Endothelial cell of umbilical vein (primary cell): ENCODE measurements at regions not wholly inside any gene's neighbourhood (a gene's known extent, or its start where the extent isn't known, plus 50 kb on each side); places are given as distances from the start of the nearest gene placed in this dataset.

ENCODE experiments used
- BruUV-seq: library from RNA; stranded (reverse); fragments of 400-500 nt; replicated peaks from 2 replicates; lab custom pipeline; 2021; lab: Mats Ljungman, UMichigan
- CTCF ChIA-PET: fragments of 300-600, 350-600 bp; sonication (Branson Sonifier 250); formaldehyde crosslinking; loops from one replicate; lab custom pipeline; 2021; ENCODE audit warnings: antibody characterized with exemption, inconsistent platforms; lab: Charles Lee
- POLR2A ChIA-PET: fragments of 300-600, 350-600 bp; sonication (Branson Sonifier 250); formaldehyde crosslinking; loops from one replicate; lab custom pipeline; 2021; ENCODE audit warnings: antibody characterized with exemption, inconsistent platforms; lab: Charles Lee
- DNase-seq: peaks from one replicate; pipeline ENCODE4 v3.0.0-alpha.2; 2011; ENCODE audit warnings: low read depth, low spot score
- FAIRE-seq: peaks from 2 replicates; lab custom pipeline; 2011; peaks lifted over from hg19 to GRCh38; lab: Jason Lieb, UNC
- H2AFZ ChIP-seq: 2 replicates; pipeline ENCODE4 v1.6.0; 2012; ENCODE audit warnings: low read depth, low read length, control low read depth, inconsistent platforms
- H3K27ac ChIP-seq: 2 replicates; pipeline ENCODE4 v1.5.1; 2011; ENCODE audit warnings: low read depth, mild to moderate bottlenecking, control low read depth, low read length, moderate library complexity; ENCODE audit not compliant: insufficient read depth
- H3K27me3 ChIP-seq, 2 experiments: 2 replicates each; pipeline versions ENCODE4 v1.6.0 to v1.6.1; 2011; ENCODE audit warnings: low read length in 2 of 2, mixed read lengths in 1 of 2; ENCODE audit not compliant: control insufficient read depth in 2 of 2, insufficient read depth in 2 of 2
- H3K36me3 ChIP-seq, 2 experiments: 2 replicates in 1 of 2; 3 replicates in 1 of 2; pipeline ENCODE4 v1.5.1; 2011; ENCODE audit warnings: low read length in 2 of 2, mild to moderate bottlenecking in 1 of 2, moderate library complexity in 1 of 2; ENCODE audit not compliant: control insufficient read depth in 2 of 2, insufficient read depth in 2 of 2; ENCODE audit errors: extremely low read depth in 1 of 2
- H3K4me1 ChIP-seq: 3 replicates; pipeline ENCODE4 v1.5.1; 2011; ENCODE audit warnings: mild to moderate bottlenecking, low read length; ENCODE audit not compliant: control insufficient read depth, insufficient read depth; ENCODE audit errors: extremely low read depth
- H3K4me2 ChIP-seq: 2 replicates; pipeline ENCODE4 v1.6.1; 2011; ENCODE audit warnings: low read length, control low read depth, mixed read lengths; ENCODE audit not compliant: insufficient read depth
- H3K4me3 ChIP-seq, 3 experiments: fragments of 200-600 bp in 1 of 3; sonication (generic), shearing (Covaris generic) in 1 of 3; replicated peaks in 1 of 3; 2 replicates each; pipeline ENCODE4 v1.5.1; 2011 to 2016; ENCODE audit warnings: control low read depth in 3 of 3, low read length in 3 of 3, mild to moderate bottlenecking in 2 of 3, inconsistent platforms in 1 of 3, low read depth in 1 of 3, moderate library complexity in 1 of 3; ENCODE audit not compliant: insufficient read depth in 1 of 3
- H3K79me2 ChIP-seq: 2 replicates; pipeline ENCODE4 v1.6.0; 2012; ENCODE audit warnings: low read length, inconsistent platforms; ENCODE audit not compliant: control insufficient read depth, insufficient read depth
- H3K9ac ChIP-seq: replicated peaks from 2 replicates; pipeline ENCODE3; 2011; ENCODE audit warnings: low read length, control low read depth; ENCODE audit not compliant: insufficient read depth; ENCODE audit errors: extremely low read depth
- H3K9me1 ChIP-seq: replicated peaks from 3 replicates; pipeline ENCODE4 v1.6.0; 2011; ENCODE audit warnings: mild to moderate bottlenecking, low read length; ENCODE audit not compliant: control insufficient read depth, insufficient read depth; ENCODE audit errors: extremely low read depth
- H3K9me3 ChIP-seq: replicated peaks from 2 replicates; pipeline ENCODE4 v1.5.1; 2012; ENCODE audit warnings: low read length, inconsistent platforms; ENCODE audit not compliant: control insufficient read depth, insufficient read depth
- H4K20me1 ChIP-seq: replicated peaks from 2 replicates; pipeline ENCODE3; 2011; ENCODE audit warnings: mild to moderate bottlenecking, low read length; ENCODE audit not compliant: control insufficient read depth, insufficient read depth; ENCODE audit errors: extremely low read depth
- CTCF ChIP-seq, 2 donors: IDR thresholded peaks; 1 replicate in 1 of 2; 2 replicates in 1 of 2; pipeline ENCODE4 v1.5.1; 2011; ENCODE audit warnings: low read length in 2 of 2, mild to moderate bottlenecking in 2 of 2, moderate library complexity in 2 of 2, control low read depth in 1 of 2, inconsistent platforms in 1 of 2, low read depth in 1 of 2; ENCODE audit not compliant: insufficient read depth in 1 of 2; ENCODE audit errors: extremely low read depth in 1 of 2
- GATA2 ChIP-seq: IDR thresholded peaks from 2 replicates; pipeline ENCODE4 v1.7.0; 2011; ENCODE audit warnings: low read depth, mild to moderate bottlenecking, moderate library complexity, mixed read lengths, low read length; ENCODE audit not compliant: insufficient read length, insufficient read depth
- MAX ChIP-seq: IDR thresholded peaks from 2 replicates; pipeline ENCODE4 v1.6.1; 2011; ENCODE audit not compliant: insufficient read depth, insufficient read length
- MYC ChIP-seq: IDR thresholded peaks from one replicate; pipeline ENCODE4 v1.6.1; 2011; ENCODE audit warnings: mild to moderate bottlenecking, low read depth, low read length
- POLR2A ChIP-seq: IDR thresholded peaks from 2 replicates; pipeline ENCODE4 v1.6.1; 2012; ENCODE audit warnings: low read depth, mild to moderate bottlenecking, control low read depth, low read length
- POLR2AphosphoS5 ChIP-seq: IDR thresholded peaks from 2 replicates; pipeline ENCODE4 v1.6.1; 2012; ENCODE audit warnings: low read depth, mild to moderate bottlenecking, control low read depth, low read length, moderate library complexity; ENCODE audit not compliant: insufficient read depth
- dilution Hi-C: fragments of 300-500 bp; cut with MboI; formaldehyde crosslinking; loops from one replicate; pipeline ENCODE4 v1.15.0; 2019; ENCODE audit warnings: low sequenced_read_pairs; ENCODE audit not compliant: extremely low pct_ligation_motif_present
- intact Hi-C: fragments of 100-400 bp; cut with micrococcal nuclease; formaldehyde crosslinking; loops from one replicate; pipeline ENCODE4 v1.10.0; 2022

- Histone ChIP-seq H3K9me1 (no peaks in the 10 kb centered on the region), H3K4me3 (no peak overlapping the region), H2AFZ (no peak overlapping the region), H3K4me2 (no peak overlapping the region), H3K27me3 (peaks cover 2 to 5% of the 10 kb centered on the region in 2 experiments), H4K20me1 (no peaks in the 10 kb centered on the region), H3K27ac (no peak overlapping the region), H3K79me2 (no peaks in the 10 kb centered on the region), H3K9me3 (no peaks in the 10 kb centered on the region), H3K9ac (no peak overlapping the region), H3K36me3 (no peaks in the 10 kb centered on the region), H3K4me1 (no peaks in the 10 kb centered on the region)
- no TSS peak for BruUV-seq
- no peak for DNase-seq
- dilution Hi-C loops (no loop called here), intact Hi-C loops (no loop called here)
- TF ChIP-seq POLR2A: no peak
- TF ChIP-seq MAX: no peak
- TF ChIP-seq POLR2AphosphoS5: no peak
- no peak for TF ChIP-seq MYC
- TF ChIP-seq GATA2: no peak
- no peak for TF ChIP-seq CTCF (IDR thresholded peaks at IDR 0.05; ENCODE audit: extremely low read depth in 1 of 2, insufficient read depth in 1 of 2, low read depth in 1 of 2, low read length in 2 of 2)
- FAIRE-seq: no peak
- CTCF ChIA-PET: interaction anchor here (0.6 to 2.4 kb wide), 3 partner anchors 17 to 24 kb away, joined by 3 to 13 read pairs (median 4); no protein-coding TSS in a partner anchor
- POLR2A ChIA-PET: no interaction called here
Measured at GRCh38 chr11:64466115-64466718, 89.5 kb upstream of the SLC22A11 start.
